ENCODE measurements at regions not wholly inside any gene's neighbourhood (a gene's known extent, or its start where the extent isn't known, plus 50 kb on each side); places are given as distances from the start of the nearest gene placed in this dataset.

GRCh38 chr5:173529861-173530260 is 86.6 kb downstream of the BOD1 start:
- TF ChIP-seq CTCF (IDR thresholded peaks at IDR 0.05; ENCODE audit: low read length): no peak
- TF ChIP-seq EZH2 (IDR thresholded peaks at IDR 0.05; ENCODE audit: borderline replicate concordance, low read length): no peak

All from OCI-LY1 (cell line).